ENCODE measurements at regions not wholly inside any gene's neighbourhood (a gene's known extent, or its start where the extent isn't known, plus 50 kb on each side); places are given as distances from the start of the nearest gene placed in this dataset.
"Not testable (repeated sequence)": the region's sequence is repeated elsewhere in the genome, so short reads cannot be mapped to it uniquely, and the experiment has no call there.

DNA sequence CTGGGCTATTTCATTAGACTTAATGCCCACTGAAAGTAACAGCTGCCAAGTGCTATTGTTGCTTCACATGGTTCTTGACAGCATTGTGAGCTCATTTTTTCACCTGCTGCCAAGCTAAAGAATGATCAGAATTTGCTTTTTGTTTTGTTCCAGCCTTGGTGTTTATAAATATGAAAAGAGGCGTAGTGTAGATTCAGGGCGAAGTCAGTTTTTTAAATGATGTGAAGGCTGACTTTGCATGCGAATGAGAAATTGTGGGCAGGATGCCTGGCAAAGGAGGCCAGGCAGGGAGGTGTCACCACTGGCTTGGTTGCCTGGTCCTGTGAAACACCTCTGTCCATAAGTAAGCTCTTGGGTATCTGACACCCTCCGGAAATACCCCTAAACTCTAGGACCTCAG, 93.3 kb upstream of the NAP1L1 start:
- DNase-seq: no peak

DNA sequence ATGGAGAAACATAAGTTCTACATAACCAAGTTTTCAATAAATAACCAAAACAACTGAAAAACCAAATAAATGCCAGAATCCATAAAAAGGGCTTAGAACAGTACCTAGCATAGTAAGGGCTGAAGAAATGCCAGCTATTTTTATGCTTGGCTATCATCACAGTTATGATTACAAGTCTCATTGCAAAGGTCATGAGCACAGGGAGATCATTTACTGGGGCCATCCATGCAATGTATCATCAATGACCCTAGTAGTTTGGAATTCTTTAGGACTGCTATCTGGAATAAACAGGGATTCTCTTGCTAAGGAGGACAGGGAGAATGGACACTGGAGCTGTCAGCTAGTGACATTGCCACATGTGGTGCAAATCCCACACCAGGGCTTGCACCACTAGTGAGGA, 92.5 kb upstream of the NAP1L1 start:
- no peak for DNase-seq

DNA sequence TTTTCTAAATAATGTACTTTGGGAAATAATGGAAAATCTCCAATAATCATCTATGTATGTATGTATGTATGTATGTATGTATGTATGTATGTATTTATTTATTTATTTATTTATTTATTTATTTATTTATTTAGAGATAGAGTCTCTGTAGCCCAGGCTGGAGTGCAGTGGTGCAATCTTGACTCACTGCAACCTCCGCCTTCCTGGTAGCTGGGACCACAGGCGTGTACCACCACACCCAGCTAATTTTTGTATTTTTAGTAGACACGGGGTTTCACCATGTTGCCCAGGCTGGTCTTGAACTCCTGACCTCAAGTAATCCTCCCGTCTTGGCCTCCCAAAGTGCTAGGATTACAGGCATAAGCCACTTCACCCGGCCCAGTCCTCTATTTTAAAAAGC, 91.5 kb upstream of the NAP1L1 start:
- DNase-seq: not testable (repeated sequence)

DNA sequence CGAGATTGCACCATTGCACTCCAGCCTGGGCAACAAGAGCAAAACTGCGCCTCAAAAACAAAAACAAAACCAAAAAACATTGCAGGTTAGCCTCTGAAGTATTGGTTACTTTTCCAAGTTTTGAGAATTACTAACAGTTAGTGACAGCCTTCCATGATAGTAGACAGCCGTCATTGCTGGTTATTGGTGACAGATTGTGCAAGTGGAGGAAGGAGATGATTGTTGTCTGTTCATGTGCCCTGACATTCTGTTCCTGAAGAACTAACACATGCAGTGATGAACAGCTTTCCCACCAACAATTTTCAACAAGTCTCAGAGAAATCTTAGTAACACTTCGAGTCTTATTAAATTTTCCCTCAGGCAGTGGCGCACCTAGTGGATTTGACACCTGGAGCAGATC, 89.3 kb upstream of the NAP1L1 start:
- no peak for DNase-seq

GRCh38 chr12:76158518-76159321, 74.2 kb upstream of the NAP1L1 start:
- DNase-seq: peak; percentile 15

DNA sequence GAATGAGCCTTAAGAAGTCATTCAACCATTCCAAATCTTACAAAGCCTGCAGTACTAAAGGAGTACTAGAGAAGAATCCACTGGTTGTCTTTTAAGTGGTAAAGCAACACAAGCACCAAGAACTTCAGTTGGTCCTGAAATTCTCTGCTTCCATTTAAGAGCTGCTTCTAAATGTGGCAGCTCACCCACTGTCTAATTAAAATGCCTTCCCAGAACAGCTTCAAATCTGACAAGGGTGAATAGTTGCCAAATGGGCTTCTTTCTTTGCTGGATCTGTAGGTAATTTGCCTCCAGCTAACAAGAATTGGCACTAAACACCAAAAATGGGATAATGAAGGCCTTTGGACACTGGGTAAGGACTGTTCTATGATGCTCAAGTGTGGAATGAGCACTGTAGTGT, 72.2 kb upstream of the NAP1L1 start:
- no peak for DNase-seq

- DNase-seq: no peak
These were observed 71.8 kb upstream of the NAP1L1 start for GRCh38 chr12:76156314-76156713.

DNA sequence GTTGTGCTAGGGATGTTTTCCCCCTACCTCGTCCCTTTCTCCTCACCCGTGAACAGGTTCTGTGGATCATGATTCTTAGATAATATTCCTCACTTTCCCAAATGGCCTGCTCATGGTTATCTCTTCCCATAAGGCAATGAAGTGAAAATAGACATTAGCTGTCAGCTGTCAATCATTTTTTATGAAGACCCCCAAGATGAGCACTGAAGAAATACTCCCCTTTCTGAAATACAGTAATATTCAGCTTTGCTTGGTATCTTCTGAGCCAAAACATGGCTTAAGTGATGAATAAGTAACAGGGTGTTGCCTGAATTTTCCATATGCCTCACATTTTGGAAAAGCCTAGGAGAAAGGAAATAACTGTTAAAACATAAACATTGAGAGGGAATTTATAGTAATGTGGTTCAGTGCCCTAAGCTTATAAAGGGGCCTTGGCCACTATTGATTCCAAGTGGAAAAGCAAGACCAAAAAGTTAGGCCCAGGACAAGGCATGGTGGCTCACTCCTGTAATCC, 70.7 kb upstream of the NAP1L1 start:
- DNase-seq: no peak

DNA sequence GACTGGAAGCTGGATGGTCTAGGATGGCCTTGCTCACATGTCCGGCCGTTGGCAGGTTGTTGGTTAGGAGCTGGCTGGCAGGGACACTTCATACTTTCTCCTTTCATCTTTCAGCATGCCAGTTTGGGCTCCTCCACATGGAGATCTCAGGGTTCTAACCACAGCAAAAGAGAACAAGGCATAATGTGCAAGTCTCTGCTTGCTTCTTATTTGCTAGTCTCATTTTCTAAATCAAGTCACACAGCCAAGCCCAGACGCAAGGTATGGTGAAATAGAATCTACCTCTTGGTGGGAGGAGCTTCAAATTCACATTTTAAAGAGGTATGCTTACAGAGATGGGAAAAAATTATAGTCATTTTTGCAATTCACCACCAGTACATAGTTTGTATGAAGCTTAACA, 69.1 kb upstream of the NAP1L1 start:
- DNase-seq: no peak

DNA sequence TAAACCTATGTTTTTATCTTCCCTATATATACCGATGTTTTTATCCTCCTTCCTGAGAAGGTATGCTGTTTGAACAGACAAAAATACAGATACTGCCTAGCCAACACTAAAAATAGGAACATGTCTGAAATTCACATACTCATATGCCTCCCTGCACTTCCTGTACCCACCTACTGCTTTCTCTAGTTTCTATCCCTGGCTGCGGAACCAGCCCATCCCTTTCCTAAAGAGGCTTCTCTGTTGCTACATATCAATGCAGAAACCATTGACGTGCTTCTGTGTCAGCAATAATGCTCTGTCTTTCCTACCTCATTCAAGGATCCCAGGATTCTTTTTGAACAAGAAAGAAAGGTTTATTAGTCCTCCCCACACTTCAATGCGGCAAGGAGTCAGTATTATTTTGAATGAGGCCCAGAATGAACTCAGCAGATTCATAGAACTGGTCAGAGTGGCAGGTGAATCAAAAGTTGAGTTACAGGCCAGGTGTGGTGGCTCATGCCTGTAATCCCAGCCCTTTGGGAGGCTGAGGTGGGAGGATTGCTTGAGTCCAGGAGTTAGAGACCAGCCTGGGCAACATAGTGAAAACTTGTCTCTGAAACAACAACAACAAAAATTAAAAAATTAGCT, 67.8 kb upstream of the NAP1L1 start:
- DNase-seq: no peak

DNA sequence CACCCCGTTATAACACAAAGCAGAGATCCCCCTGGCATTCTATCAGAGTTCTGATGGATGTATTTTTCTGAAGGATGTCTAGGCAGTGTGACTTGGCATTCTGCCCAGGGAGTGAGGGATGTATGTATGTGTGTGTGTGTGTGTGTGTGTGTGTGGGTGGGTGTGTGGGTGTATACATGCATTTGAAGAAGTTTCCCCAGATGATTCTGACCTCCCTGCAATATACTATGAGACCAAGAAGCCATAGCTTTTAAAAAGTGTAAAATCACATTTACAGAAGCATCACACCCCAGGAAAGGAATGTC, 59.7 kb upstream of the NAP1L1 start:
- peak; percentile 24 for DNase-seq

DNA sequence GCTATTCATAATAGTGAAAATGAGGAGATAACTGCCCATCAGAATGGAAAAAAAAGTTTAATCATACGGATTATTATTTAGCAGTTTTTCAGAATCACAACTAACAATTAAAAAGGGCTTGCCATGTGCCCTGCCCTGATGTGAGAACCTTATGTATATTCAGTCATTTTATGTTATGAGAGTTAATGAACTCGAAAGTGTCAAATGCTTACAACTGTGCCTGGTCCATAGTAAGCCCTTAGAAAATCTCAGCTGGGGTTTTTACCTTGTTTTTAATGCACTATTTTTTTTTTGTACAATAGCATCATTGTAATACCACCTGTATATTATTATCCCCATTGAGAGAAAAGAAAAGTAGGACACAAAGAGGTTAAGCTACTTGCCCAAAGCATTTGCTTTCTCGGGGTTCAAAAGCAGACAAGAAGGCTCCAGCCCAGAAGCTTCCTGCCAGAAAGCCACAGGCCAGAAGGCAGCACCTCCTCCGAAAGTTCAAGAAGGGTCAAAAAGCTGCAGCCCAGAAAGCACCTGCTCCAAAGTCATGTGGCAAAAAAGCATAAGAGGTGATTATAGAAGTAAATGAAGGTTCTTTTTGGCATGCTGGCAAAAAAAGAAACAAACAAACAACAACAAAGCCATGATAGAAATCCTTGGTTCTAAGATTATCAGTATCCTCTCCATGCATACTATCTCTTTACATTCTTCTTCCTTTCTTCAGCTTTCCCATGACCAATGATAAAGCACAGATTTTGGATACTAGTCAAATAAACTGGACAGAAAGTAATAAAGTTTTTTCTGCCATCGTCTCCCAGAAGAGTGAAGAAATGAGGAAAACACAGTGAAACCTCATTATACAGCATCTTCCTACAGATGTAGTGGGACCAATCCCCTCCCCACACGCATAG, 59.1 kb upstream of the NAP1L1 start:
- no peak for DNase-seq

DNA sequence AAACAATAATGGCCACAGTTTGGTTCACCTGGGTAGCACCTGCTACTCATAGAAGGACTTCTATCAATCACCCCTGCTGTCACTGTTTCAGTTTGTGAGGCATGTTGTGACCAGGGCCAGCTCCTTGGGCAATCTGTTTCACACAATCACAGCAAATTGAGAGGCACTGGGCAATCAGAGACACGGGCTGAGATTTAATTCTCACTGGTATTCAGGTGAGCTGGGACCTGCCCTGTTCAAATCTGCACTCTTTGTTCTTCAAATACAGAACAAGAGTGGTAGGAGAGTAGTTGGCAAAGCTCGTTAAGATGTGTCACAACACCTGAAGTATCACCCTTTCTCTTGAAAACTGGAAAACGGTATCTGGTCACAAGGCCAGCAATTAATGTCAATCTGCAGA, 57.8 kb upstream of the NAP1L1 start:
- no peak for DNase-seq

DNA sequence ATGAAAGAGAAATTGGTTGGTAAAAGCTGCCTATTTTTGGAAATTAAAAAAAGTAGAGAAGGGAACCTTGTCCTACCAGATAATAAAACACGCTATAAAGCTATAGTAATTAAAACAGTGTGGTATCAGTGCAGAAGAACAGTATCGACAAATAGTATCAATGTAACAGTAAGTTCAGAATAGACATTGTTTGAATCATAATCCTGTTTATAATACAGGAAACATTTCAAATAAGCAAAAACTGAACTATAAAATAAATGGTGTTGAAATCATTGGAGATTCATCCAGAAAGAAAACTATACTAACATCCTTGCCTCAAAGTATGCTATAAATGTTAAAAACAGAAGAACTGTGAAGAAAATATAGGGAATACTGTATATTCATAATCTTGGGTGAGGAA, 54.2 kb upstream of the NAP1L1 start:
- no peak for DNase-seq

GRCh38 chr12:76137606-76138005, 53.1 kb upstream of the NAP1L1 start:
- DNase-seq: no peak

- no peak for DNase-seq
These were observed 51.0 kb upstream of the NAP1L1 start for GRCh38 chr12:76135456-76135855.
